ENCODE measurements at regions not wholly inside any gene's neighbourhood (a gene's known extent, or its start where the extent isn't known, plus 50 kb on each side); places are given as distances from the start of the nearest gene placed in this dataset.
"Not testable (repeated sequence)": the region's sequence is repeated elsewhere in the genome, so short reads cannot be mapped to it uniquely, and the experiment has no call there.

DNA sequence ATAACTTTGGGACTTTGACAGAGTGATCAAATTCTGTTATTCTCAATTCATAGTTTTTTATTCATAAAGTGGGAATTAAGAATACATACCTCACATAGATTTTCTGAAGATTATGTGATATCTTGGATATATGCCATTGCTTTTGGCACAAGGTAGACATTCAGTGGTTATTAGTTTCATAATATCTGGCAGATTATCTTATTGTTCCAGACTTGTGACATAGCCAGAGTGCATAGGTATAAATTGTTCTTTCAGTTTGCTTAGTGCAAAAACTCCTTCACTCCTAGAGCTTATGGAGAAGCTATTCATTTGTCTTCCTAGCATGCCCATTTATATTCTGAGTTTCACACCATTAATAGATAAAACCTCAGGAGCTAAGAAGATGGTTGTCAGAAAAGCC, 222.0 kb downstream of the KCNE4 start:
- Histone ChIP-seq H3K4me1 (ENCODE audit: control insufficient read depth in 3 of 3, insufficient read depth in 2 of 3, low read depth in 1 of 3, low read length in 2 of 3) (no peaks in the 10 kb centered on the region), H3K36me3 (ENCODE audit: control insufficient read depth in 3 of 3, insufficient read depth in 2 of 3, low read depth in 1 of 3, low read length in 3 of 3) (no peaks in the 10 kb centered on the region)
- no peak for FAIRE-seq

DNA sequence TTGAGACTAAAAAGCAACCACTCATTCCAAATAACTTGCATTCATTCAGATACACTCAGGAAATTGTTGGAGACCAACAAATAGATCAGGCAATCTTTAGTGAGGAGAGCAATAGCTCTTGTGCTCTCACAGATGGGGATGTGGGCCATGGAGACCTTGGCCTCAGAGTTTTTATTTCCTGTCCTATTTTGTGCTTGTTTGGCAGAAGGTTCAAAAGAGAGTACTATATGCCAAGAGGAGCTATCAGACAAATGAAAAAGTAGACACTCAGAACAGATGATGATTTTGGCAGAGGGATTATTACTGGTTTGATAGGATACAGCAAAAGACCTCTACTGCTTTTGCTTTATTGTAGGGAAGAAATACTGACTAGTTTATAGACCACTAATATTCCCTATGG, 230.2 kb downstream of the KCNE4 start:
- DNase-seq: no peak
- FAIRE-seq: no peak

More for the DNA sequence above, 222.0 kb downstream of the KCNE4 start:
- H3K9me3 ChIP-seq (ENCODE audit: control insufficient read depth in 2 of 2, insufficient read depth in 1 of 2, low read depth in 1 of 2, low read length in 1 of 2): no peaks in the 10 kb centered on the region
- no peak for DNase-seq
- no peak overlapping the region for H3K4me3 ChIP-seq (ENCODE audit: low read depth in 1 of 3, low read length in 3 of 3)
- H3K27me3 ChIP-seq (ENCODE audit: control insufficient read depth in 3 of 3, insufficient read depth in 3 of 3, low read length in 3 of 3): no peaks in the 10 kb centered on the region
- no peak overlapping the region for H3K27ac ChIP-seq (ENCODE audit: low read depth in 1 of 3, low read length in 2 of 3)

DNA sequence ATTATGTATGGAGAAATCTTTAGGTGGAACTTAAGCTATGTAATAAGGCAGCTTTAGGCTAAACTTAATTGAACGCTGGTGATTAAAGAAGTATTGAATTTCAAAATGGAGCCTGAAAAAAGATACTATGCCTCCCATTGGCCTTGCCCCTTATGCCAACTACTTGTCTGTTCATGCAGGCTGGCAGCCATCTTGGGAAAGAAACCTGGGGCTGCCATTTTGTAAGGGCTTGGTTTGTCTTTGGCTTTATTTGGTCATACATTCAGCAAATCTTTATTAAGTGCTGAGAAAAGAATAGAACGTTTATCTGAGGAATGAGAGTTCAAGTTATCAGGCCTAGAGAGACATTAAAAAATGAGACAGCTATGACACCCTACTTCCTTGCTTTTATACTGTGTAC, 231.3 kb downstream of the KCNE4 start:
- Histone ChIP-seq H3K27ac (ENCODE audit: low read depth in 1 of 3, low read length in 2 of 3) (no peak overlapping the region), H3K4me1 (ENCODE audit: control insufficient read depth in 3 of 3, insufficient read depth in 2 of 3, low read depth in 1 of 3, low read length in 2 of 3) (no peaks in the 10 kb centered on the region), H3K4me3 (ENCODE audit: low read depth in 1 of 3, low read length in 3 of 3) (no peak overlapping the region), H3K9me3 (ENCODE audit: control insufficient read depth in 2 of 2, insufficient read depth in 1 of 2, low read depth in 1 of 2, low read length in 1 of 2) (peaks cover 0 to 7% of the 10 kb centered on the region in 2 donors), H3K27me3 (ENCODE audit: control insufficient read depth in 3 of 3, insufficient read depth in 3 of 3, low read length in 3 of 3) (no peaks in the 10 kb centered on the region), H3K36me3 (ENCODE audit: control insufficient read depth in 3 of 3, insufficient read depth in 2 of 3, low read depth in 1 of 3, low read length in 3 of 3) (no peaks in the 10 kb centered on the region)
- FAIRE-seq: no peak
- no peak for DNase-seq
- 68 to 86% (median 80%) methylated on average over 2 of the region's 2 CpGs for WGBS, 3 donors

More for the DNA sequence above, 230.2 kb downstream of the KCNE4 start:
- H3K36me3 ChIP-seq (ENCODE audit: control insufficient read depth in 3 of 3, insufficient read depth in 2 of 3, low read depth in 1 of 3, low read length in 3 of 3): no peaks in the 10 kb centered on the region
- H3K4me3 ChIP-seq (ENCODE audit: low read depth in 1 of 3, low read length in 3 of 3): no peak overlapping the region
- H3K27ac ChIP-seq (ENCODE audit: low read depth in 1 of 3, low read length in 2 of 3): no peak overlapping the region
- H3K4me1 ChIP-seq (ENCODE audit: control insufficient read depth in 3 of 3, insufficient read depth in 2 of 3, low read depth in 1 of 3, low read length in 2 of 3): no peaks in the 10 kb centered on the region
- H3K27me3 ChIP-seq (ENCODE audit: control insufficient read depth in 3 of 3, insufficient read depth in 3 of 3, low read length in 3 of 3): no peaks in the 10 kb centered on the region
- H3K9me3 ChIP-seq (ENCODE audit: control insufficient read depth in 2 of 2, insufficient read depth in 1 of 2, low read depth in 1 of 2, low read length in 1 of 2): peaks cover 0 to 7% of the 10 kb centered on the region in 2 donors

DNA sequence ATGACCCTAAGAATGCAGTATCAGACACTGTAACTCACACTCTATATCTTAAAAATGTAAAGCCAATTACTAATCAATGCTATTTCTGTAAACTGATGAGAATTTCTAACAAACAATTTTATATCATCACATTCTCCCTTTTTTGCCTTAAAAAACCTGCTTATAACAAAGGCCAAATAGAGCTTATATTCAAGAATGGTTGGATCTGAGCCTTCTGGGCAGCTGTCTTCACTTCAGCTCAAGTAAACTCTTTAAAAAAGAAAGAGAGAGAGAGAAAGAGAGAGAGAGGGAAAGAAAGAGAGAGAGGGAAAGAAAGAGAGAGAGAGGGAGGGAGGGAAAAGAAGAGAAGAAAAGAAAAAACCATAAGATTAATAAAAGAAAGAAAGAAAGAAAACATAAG, 231.8 kb downstream of the KCNE4 start:
- DNase-seq (no peak), FAIRE-seq (no peak)
- Histone ChIP-seq H3K9me3 (ENCODE audit: control insufficient read depth in 2 of 2, insufficient read depth in 1 of 2, low read depth in 1 of 2, low read length in 1 of 2) (peaks cover 0 to 7% of the 10 kb centered on the region in 2 donors), H3K27ac (ENCODE audit: low read depth in 1 of 3, low read length in 2 of 3) (no peak overlapping the region), H3K4me3 (ENCODE audit: low read depth in 1 of 3, low read length in 3 of 3) (no peak overlapping the region), H3K4me1 (ENCODE audit: control insufficient read depth in 3 of 3, insufficient read depth in 2 of 3, low read depth in 1 of 3, low read length in 2 of 3) (no peaks in the 10 kb centered on the region), H3K27me3 (ENCODE audit: control insufficient read depth in 3 of 3, insufficient read depth in 3 of 3, low read length in 3 of 3) (no peaks in the 10 kb centered on the region), H3K36me3 (ENCODE audit: control insufficient read depth in 3 of 3, insufficient read depth in 2 of 3, low read depth in 1 of 3, low read length in 3 of 3) (no peaks in the 10 kb centered on the region)

DNA sequence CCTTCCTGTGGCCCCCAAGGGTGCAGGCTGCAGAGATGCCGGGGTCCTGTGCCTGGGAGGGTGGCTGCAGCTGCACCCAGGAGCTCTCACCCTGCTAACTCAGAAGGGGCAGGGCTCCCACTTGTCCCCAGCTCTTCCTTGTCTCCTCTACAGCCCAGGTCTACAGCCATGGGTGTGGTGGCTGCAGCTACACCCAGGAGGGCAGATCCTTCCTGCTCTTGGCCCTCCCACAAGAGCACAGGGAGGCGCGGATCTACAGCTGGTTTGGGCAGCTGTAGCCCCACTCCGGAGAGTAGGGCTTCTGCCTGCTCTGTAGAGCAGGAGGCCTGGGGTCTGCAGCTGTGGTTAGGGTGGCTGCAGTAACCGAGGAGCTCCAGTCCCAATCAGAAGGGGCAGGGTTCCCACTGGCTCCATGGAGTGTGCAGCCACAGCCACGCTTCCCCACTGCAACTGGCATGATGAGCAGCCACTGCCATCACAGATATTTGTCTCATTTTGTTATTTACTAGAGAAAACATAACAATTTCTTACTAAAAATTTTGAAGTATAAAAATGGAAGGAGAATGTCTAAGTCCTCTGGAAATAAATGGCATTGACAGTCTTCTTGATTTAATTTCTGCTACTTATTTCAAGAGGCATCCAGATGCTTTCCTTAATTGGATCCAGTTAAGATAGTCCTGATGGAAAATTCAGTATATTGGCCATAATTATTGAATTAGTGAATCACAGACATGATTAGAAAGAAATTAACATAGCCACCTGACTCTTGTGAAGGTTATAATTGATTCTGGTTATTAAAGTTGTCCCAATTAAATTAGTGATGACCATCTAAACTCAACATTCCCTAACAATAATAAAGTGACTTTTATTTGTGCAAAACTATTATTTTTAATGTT, 233.6 kb downstream of the KCNE4 start:
- 80 to 87% (median 82%) methylated on average over 5 to 6 of the region's 6 CpGs for WGBS, 3 donors
- DNase-seq (no peak), FAIRE-seq (no peak)

DNA sequence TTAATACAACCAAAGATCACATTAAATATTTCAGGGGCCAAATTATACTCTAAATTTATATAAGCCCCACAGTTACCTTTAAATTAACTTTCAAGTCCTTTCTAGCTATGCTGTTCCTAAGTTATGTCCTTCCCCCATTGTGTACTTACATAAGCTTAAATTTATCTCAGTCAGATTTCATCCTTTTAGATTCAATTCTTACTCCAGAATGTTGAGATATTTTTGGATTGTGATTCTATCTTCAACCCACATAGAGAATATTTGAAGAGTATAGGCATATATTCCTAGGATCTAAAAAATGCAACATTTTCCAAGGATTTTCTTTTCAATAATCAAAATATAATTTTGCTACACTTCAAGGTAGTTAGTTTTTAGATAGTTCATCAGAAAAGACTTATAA, 242.8 kb downstream of the KCNE4 start:
- Histone ChIP-seq H3K4me1 (ENCODE audit: control insufficient read depth in 3 of 3, insufficient read depth in 2 of 3, low read depth in 1 of 3, low read length in 2 of 3) (no peaks in the 10 kb centered on the region), H3K9me3 (ENCODE audit: control insufficient read depth in 2 of 2, insufficient read depth in 1 of 2, low read depth in 1 of 2, low read length in 1 of 2) (peaks cover 0 to 10% of the 10 kb centered on the region in 2 donors), H3K36me3 (ENCODE audit: control insufficient read depth in 3 of 3, insufficient read depth in 2 of 3, low read depth in 1 of 3, low read length in 3 of 3) (no peaks in the 10 kb centered on the region), H3K4me3 (ENCODE audit: low read depth in 1 of 3, low read length in 3 of 3) (no peak overlapping the region), H3K27me3 (ENCODE audit: control insufficient read depth in 3 of 3, insufficient read depth in 3 of 3, low read length in 3 of 3) (no peaks in the 10 kb centered on the region), H3K27ac (ENCODE audit: low read depth in 1 of 3, low read length in 2 of 3) (no peak overlapping the region)
- no peak for DNase-seq
- FAIRE-seq: no peak

More for the DNA sequence above, 233.6 kb downstream of the KCNE4 start:
- Histone ChIP-seq H3K27me3 (ENCODE audit: control insufficient read depth in 3 of 3, insufficient read depth in 3 of 3, low read length in 3 of 3) (no peaks in the 10 kb centered on the region), H3K27ac (ENCODE audit: low read depth in 1 of 3, low read length in 2 of 3) (no peak overlapping the region), H3K9me3 (ENCODE audit: control insufficient read depth in 2 of 2, insufficient read depth in 1 of 2, low read depth in 1 of 2, low read length in 1 of 2) (peaks cover 0 to 7% of the 10 kb centered on the region in 2 donors), H3K36me3 (ENCODE audit: control insufficient read depth in 3 of 3, insufficient read depth in 2 of 3, low read depth in 1 of 3, low read length in 3 of 3) (no peaks in the 10 kb centered on the region), H3K4me3 (ENCODE audit: low read depth in 1 of 3, low read length in 3 of 3) (no peak overlapping the region), H3K4me1 (ENCODE audit: control insufficient read depth in 3 of 3, insufficient read depth in 2 of 3, low read depth in 1 of 3, low read length in 2 of 3) (no peaks in the 10 kb centered on the region)

DNA sequence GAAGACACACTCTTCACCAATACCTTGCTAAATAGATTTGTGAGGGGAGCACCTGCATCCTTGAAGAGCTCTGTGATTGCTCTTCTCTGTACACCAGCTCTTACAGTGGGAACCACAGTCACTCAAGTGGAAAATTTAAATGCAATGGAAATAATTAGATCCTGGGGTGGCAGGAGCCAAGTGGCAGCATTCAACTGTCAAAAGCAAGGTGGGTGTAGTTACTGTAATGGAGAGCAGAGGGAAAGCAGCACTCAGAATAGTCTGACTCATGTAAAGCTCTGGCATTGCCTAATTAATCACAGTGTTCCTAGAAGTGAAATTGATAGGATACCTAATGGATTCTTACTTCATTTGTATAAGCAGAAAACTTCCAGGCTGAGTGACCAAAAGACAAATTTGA, 245.8 kb downstream of the KCNE4 start:
- FAIRE-seq: no peak

DNA sequence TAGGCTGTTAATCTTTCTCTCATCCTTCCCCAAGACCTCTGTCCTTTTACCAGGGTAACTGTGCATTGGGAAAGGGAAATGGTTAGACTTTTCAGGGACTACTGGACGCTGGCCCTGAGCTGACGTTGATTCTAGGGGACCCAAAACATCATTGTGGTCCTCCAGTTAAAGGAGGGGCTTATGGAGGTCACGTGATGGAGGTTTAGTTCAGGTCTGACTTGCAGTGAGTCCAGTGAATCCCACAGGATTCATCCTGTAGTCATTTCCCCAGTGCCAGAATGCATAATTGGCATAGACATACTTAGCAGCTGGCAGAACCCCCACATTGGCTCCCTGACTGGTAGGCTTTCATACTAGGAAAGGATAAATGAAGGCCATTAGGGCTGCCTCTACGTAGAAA, 246.3 kb downstream of the KCNE4 start:
- not testable (repeated sequence) for H3K4me1 ChIP-seq (ENCODE audit: control insufficient read depth in 3 of 3, insufficient read depth in 2 of 3, low read depth in 1 of 3, low read length in 2 of 3); H3K9me3 ChIP-seq (ENCODE audit: control insufficient read depth in 2 of 2, insufficient read depth in 1 of 2, low read depth in 1 of 2, low read length in 1 of 2); DNase-seq; H3K27me3 ChIP-seq (ENCODE audit: control insufficient read depth in 3 of 3, insufficient read depth in 3 of 3, low read length in 3 of 3); H3K4me3 ChIP-seq (ENCODE audit: low read depth in 1 of 3, low read length in 3 of 3); H3K36me3 ChIP-seq (ENCODE audit: control insufficient read depth in 3 of 3, insufficient read depth in 2 of 3, low read depth in 1 of 3, low read length in 3 of 3); H3K27ac ChIP-seq (ENCODE audit: low read depth in 1 of 3, low read length in 2 of 3); FAIRE-seq
- 54 to 74% (median 61%) methylated on average over 4 of the region's 4 CpGs for WGBS, 3 donors

More for the DNA sequence above, 245.8 kb downstream of the KCNE4 start:
- Histone ChIP-seq H3K9me3 (ENCODE audit: control insufficient read depth in 2 of 2, insufficient read depth in 1 of 2, low read depth in 1 of 2, low read length in 1 of 2) (peaks cover 0 to 8% of the 10 kb centered on the region in 2 donors), H3K36me3 (ENCODE audit: control insufficient read depth in 3 of 3, insufficient read depth in 2 of 3, low read depth in 1 of 3, low read length in 3 of 3) (no peaks in the 10 kb centered on the region), H3K4me1 (ENCODE audit: control insufficient read depth in 3 of 3, insufficient read depth in 2 of 3, low read depth in 1 of 3, low read length in 2 of 3) (no peaks in the 10 kb centered on the region), H3K4me3 (ENCODE audit: low read depth in 1 of 3, low read length in 3 of 3) (no peak overlapping the region), H3K27ac (ENCODE audit: low read depth in 1 of 3, low read length in 2 of 3) (no peak overlapping the region), H3K27me3 (ENCODE audit: control insufficient read depth in 3 of 3, insufficient read depth in 3 of 3, low read length in 3 of 3) (no peaks in the 10 kb centered on the region)
- DNase-seq: no peak

DNA sequence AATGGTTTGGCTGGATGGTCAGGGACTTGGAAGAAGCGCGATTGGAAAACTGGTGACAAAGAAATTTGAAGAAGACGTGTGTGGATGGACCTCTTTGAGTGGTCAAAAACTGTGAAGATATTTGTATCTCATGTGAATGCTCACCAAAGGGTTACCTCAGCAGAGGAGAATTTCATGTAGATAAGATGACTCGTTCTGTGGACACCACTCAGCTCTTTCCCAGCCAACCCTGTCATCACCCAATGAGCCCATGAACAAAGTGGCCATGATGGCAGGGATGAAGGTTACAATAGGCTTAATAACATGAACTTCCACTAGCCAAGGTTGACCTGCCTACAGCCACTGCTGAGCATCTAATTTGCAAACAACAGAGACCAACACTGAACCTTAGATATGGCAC, 248.3 kb downstream of the KCNE4 start:
- Histone ChIP-seq H3K27me3 (ENCODE audit: control insufficient read depth in 3 of 3, insufficient read depth in 3 of 3, low read length in 3 of 3) (no peaks in the 10 kb centered on the region), H3K9me3 (ENCODE audit: control insufficient read depth in 2 of 2, insufficient read depth in 1 of 2, low read depth in 1 of 2, low read length in 1 of 2) (no peaks in the 10 kb centered on the region), H3K4me3 (ENCODE audit: low read depth in 1 of 3, low read length in 3 of 3) (no peak overlapping the region), H3K27ac (ENCODE audit: low read depth in 1 of 3, low read length in 2 of 3) (no peak overlapping the region), H3K36me3 (ENCODE audit: control insufficient read depth in 3 of 3, insufficient read depth in 2 of 3, low read depth in 1 of 3, low read length in 3 of 3) (no peaks in the 10 kb centered on the region), H3K4me1 (ENCODE audit: control insufficient read depth in 3 of 3, insufficient read depth in 2 of 3, low read depth in 1 of 3, low read length in 2 of 3) (no peaks in the 10 kb centered on the region)
- DNase-seq (no peak), FAIRE-seq (no peak)
- WGBS, 3 donors: 83 to 92% (median 85%) methylated on average over 4 of the region's 4 CpGs
